Stimulated activated CD4-positive, alpha-beta T cell treated with anti-CD3 and anti-CD28 coated beads, Interleukin-2, amount 100 ng/mL, for 24 hours (primary cell): ENCODE measurements at regions not wholly inside any gene's neighbourhood (a gene's known extent, or its start where the extent isn't known, plus 50 kb on each side); places are given as distances from the start of the nearest gene placed in this dataset.
"Not testable (repeated sequence)": the region's sequence is repeated elsewhere in the genome, so short reads cannot be mapped to it uniquely, and the experiment has no call there.

ENCODE experiments used
- DNase-seq, 2 donors: peaks; one replicate each; pipeline ENCODE4 v3.0.0-alpha.2; 2020

DNA sequence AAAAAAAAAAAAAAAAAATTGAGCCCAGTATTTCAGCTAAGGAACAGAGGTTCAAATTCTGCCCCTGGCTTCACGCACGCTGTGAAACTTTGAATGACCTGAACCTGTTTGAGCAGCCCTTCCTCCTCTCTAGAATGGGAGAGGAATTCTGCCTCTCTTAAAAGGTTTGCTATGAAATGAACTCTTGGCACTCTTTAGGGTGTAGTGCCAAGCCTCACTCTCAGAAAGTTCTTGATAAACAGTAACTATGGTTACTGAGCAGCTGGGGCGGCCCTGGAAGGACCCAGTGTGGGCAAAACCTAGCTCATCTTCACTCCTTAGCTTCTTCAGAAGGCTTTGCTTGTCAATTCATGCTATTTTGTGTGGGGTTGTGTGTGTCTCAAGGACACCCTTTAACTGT, 73.7 kb downstream of the GEMIN8 start:
- DNase-seq: no peak

DNA sequence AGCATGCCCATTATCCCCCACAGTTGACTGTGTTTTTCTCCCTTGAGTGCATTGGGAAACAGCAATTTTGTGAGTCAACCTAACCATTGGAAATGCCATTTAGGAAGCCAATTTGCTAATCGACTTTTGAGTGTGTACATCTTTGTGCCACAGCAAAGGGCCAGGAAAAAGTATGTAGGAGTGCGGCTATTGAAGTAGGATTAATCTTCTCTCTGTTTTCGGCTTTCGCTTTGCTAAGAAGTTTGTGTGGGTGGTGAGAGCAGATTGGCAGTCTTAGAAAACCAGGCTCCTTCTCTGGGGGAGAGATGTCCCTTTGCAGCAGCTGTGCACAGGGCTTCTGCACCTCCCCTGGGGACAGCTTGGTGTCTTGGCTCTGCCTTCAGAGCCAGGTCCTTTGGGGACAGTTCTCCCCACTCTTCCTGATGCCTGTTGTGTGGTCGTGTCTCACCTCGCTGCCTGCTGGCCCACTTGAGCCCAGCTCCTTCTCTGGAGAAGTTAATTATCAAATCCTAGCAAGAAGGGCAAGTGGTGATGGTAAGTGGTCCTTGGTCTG, 74.5 kb downstream of the GEMIN8 start:
- DNase-seq: no peak

GRCh38 chrX:13952581-13952980, 77.1 kb downstream of the GEMIN8 start:
- DNase-seq: no peak

DNA sequence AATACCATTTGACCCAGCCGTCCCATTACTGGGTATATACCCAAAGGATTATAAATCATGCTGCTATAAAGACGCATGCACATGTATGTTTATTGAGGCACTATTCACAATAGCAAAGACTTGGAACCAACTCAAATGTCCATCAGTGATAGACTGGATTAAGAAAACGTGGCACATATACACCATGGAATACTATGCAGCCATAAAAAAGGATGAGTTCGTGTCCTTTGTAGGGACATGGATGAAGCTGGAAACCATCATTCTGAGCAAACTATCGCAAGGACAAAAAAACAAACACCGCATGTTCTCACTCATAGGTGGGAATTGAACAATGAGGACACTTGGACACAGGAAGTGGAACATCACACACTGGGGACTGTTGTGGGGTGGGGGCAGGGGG, 83.5 kb downstream of the GEMIN8 start:
- DNase-seq: not testable (repeated sequence)

- DNase-seq: not testable (repeated sequence)
Observed at GRCh38 chrX:13945787-13946186, 83.9 kb downstream of the GEMIN8 start.

DNA sequence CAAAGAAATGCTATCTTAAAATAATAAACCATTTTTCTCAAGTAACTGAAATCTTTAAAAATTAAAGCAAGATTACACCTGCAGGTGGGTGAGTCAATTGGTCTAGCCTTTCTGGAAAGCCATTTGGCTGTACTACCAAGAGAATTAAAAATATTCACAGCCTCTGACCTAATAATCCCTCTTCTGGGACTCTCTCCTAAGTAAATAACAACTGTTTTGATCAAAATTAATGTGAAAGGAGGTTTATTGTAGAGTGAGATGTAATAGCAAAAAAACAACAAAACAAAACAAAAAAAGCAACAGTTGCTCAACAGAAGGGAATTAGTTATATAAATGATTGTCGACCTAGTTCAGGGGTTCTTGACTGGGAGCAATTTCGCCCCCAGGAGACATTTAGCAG, 89.0 kb downstream of the GEMIN8 start:
- DNase-seq: no peak

DNA sequence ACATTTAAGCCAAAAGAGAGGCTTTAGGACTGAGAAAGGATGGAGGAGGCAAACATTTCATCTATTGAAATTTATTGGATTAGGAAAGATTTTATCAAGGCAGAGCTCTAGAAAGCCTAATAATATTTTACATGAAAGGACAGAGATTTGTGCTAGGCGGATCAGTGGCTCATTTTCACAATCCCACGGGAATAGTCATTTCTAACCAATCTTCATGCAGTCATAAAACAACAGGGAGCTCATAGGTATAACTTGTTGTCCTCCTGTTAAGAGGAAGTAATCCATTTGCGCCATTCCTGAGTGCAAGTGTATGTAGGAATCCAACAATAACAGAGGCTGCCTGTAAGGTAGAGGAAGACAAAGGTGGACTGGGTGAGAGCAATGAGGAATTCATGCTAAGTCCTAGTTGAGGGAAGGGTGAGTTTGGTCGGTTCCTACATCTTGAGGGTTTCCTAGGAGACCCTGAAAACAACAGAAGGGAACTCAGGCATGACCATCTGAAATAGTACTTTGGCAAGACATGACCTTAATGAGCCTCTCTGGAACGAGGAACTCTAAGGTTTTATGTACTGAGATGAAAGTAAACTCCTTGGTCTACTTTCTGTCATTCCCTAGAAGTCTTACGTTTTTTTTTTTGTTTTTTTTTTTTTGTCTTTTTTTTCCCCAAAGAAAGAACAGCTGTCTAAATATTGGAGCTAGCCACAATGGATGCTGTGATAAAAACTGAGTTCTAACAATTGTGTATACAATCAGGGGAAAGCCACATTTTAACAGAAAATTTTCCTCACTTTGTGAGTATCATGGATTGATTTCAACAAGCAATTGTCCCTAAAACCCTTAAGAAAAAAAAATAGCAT, 89.7 kb downstream of the GEMIN8 start:
- no peak for DNase-seq

DNA sequence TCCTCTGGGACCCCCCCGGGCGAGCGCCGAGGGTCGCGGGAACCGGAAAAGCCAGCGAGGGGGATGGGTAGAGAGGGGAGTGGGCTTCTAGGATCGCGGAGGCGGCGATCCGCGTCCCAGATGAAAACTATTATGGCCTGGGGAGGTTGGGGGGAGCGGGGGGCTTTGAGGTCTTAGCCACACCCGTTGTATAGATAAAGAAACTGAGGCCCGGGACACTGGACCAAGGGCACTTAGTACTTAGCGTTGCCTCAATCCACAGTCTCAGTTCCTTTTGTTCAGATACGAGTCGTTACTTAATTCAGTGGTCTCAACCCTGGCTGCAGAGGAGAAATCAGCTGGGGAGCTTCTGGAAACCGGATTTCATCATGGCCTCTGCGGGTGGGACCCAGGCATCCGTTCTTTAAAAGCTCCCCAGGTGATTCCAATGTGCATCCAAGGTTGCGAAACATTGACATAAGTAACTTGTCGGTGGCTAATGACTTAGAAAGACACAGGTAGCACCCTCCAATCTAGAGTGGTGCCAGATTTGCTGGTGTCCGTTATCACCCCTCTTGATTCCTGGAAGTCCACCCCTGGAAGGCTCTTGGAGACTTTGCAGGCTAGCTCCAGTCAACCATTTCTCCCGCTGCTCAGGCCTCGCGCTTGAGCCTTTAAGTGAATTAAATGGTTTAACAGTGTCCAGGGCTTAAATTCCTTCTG, 90.7 kb downstream of the GEMIN8 start:
- no peak for DNase-seq

GRCh38 chrX:13938051-13938828, 91.5 kb downstream of the GEMIN8 start:
- DNase-seq: peak; percentile 3 to 15

DNA sequence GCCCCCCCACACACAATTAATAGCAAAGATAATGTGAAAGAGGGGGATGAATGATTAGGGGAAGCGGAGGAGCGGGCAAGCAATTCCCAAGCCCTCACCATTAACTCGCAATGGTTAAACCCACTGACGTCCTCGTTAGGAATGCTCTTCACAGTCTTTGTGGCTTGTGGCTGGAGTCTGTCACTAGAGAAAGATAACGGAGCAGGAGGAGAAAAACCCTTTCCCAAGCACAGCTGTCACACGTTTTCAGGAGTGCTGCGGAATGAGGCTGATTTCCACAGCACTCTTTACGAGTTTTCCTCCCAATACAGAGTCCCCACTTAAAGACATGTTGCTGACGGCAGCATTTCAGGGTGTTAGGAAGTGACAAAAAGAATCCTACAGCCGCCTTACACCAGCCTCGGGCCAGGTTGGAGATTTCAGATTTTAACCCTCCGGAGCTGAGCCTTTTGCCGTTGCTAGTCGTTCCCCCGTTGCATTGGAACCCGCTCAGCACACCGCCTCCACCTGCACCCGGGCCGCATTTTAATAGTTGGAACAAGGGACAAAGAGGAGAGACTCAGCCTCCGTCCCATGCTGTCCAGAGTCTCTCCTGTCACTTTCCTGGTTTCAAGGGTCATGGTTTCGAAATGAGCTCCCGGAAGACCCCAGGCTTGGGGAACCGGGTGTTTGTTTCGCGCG, 92.2 kb downstream of the GEMIN8 start:
- no peak for DNase-seq

DNA sequence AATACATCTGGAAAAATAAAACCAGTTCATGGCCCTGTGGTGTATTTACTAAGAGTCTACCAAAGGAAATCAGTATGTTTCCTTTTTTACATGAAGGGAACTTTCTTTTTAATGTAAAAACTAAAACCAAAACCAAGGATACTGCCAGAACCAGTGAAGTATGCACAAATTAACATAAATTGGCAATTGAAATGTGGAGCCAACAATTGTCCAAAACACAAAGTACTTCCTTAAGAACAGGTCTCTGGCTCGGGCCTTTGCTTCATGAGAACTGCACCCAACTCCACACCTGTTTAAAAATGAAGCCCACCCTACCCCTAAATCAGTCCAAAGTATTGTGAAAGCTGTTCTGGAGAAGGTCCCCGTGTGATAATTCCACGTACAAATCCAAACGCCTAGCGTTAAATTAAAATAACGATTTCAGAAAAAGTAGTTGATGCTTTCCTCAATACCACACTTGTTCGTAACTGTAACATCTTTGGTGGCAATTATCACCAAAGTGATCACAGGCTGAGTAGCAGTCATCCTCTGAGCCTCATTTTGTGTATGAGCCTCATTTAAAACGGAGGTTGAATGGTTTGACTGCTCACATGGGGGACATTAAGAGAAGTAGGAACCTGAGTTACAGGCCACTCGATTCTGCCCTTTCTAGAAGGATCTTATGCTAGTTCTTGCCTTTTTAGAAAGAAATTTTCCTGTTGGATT, 93.0 kb downstream of the GEMIN8 start:
- no peak for DNase-seq

DNA sequence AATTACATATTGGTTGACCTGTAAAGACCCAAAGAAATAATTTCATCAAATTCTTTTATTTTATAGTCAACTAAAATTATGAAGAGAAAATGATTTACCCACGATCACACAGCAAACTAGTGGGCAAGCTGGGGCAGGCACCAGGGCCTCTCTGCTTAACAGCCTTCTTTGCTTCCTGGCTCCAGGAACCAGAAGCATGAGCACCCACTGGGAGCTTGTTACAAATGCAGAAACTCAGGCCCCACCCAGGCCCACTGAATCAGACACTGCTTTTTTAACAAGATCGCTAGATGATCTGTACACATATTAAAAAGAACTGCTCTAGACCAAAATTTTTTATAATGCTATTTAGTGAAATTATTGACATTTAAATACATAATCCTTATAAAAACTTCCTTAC, 95.0 kb downstream of the GEMIN8 start:
- DNase-seq: no peak

GRCh38 chrX:13933851-13934250, 95.8 kb downstream of the GEMIN8 start:
- no peak for DNase-seq

- no peak for DNase-seq
Observed at GRCh38 chrX:13933352-13933751, 96.3 kb downstream of the GEMIN8 start.

DNA sequence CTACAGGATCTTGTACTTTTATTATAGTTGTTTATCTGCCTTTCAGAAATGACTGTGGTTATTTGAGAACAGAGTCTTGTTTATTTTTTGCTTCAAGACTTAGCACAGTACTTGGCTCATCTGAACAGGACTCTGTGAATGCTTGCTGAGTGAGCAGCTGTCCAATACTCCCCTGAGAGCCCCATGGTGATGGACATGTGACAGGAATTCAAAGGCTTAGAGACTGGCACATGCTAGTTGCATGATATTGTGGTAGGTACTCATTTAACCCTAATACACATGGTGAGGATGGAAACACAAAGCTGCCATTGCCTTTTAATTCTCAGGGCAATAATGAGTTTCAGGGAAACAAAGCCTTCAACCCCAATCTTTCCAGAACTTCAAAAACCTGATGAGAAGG, 97.3 kb downstream of the GEMIN8 start:
- no peak for DNase-seq

- no peak for DNase-seq
Observed at GRCh38 chrX:13927175-13927574, 102.5 kb downstream of the GEMIN8 start.

GRCh38 chrX:13923845-13924244, 105.8 kb downstream of the GEMIN8 start:
- DNase-seq: no peak

- no peak for DNase-seq
Observed at GRCh38 chrX:13923289-13923688, 106.4 kb upstream of the GPM6B start.

DNA sequence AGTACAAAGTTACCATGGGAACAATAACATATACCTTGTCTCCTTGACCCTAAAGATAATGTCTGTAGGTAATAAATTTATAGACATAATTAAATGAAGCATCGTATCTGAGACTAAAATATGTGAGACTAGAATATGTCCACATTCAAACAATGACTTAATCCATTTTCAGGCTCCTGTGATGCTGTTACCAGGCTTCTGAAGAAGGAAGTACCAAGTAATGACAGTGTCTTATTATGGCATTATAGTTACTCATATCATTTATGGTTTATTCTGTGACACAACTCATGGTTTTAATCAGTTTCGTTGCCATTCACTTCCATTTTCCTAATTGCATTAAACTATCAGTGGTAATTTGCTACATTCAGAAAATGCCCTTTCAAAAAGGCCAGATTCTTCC, 100.6 kb upstream of the GPM6B start:
- DNase-seq: no peak

DNA sequence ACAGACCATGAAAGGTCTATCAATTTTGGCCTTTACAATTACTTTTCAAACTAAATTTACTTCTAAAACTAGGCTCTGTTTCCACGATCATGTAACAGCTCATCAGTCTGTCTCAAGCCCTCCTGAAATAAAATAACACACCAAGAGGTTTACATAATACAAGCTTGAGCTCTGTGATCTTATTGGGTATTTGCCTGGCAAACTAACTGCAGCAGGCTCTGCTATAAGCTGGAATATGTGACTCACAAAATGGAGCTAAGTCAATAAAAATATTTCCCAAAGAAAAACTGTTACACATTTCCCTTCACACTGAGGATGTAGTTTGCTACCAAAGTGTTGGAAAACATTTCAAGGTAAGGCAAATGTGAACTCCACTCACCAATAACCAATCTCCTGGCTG, 94.7 kb upstream of the GPM6B start:
- no peak for DNase-seq

- no peak for DNase-seq
Observed at GRCh38 chrX:13906093-13906492, 89.2 kb upstream of the GPM6B start.

- no peak for DNase-seq
Observed at GRCh38 chrX:13903405-13903804, 86.5 kb upstream of the GPM6B start.
